HG03159 (cell line): ENCODE measurements at regions not wholly inside any gene's neighbourhood (a gene's known extent, or its start where the extent isn't known, plus 50 kb on each side); places are given as distances from the start of the nearest gene placed in this dataset.
"Not testable (repeated sequence)": the region's sequence is repeated elsewhere in the genome, so short reads cannot be mapped to it uniquely, and the experiment has no call there.

ENCODE experiments used
- ATAC-seq: cut with Tn5 transposase; IDR thresholded peaks from one replicate; pipeline ENCODE4 v1.9.1; 2021; ENCODE audit warnings: mild to moderate bottlenecking, moderate library complexity; ENCODE audit not compliant: unreplicated experiment

DNA sequence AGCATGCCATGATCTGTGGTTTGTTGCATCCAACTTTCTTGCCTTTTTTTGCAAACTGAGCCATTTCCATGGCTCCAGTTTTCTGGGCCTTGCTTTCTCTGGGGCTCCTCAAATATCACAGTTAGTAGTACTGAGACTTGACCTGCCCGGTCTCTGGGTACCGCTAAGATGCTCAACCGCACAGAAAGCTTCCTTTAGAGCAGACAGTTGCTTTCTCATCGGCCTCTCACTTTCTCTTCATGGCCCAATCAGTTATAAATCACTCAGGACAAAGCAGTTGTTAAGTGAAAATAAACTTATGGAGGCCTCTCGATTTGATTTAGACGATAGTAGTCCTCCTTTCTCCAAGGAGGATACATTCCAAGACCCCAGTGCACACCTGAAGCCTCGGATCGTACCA is 141.2 kb upstream of the ASB18 start:
- ATAC-seq = no peak

DNA sequence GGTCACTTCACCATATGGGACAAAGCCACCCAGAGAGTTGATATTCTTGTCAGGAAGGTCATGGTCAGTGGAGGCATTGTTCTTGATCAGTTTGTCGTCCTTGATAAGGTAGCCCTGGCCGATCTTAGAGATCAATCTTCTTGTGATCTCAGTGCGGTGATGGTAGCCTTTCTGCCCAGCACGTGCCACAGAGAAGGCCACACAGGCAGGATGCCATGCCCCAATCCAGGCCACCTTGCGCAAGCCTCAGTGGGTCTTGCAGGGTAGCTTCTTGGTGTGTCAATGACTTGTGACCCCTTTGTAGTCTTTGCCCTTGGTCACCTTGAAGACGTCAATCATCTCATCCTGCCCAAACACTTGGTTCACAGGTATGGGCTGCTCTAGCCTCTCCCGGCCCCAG is 143.9 kb upstream of the ASB18 start:
- ATAC-seq = no peak

DNA sequence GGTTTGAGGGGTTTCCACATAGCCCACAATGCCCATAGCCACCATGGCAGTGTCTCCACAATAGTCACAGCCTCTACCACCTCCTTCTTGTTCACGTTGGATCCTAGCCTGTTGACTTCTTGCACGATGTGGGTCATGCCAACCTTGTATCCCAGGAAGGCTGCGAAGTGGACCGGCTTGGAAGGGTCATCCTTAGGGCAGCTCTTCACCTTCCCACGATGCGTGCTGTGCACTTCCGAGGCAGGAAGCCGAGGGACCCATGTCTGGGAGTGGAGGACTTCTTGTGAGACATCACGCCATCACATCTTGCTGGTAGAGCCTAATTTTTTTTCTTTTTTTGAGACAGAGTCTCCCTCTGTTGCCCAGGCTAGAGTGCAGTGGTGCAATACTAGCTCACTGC is 144.6 kb upstream of the ASB18 start:
- no peak for ATAC-seq

DNA sequence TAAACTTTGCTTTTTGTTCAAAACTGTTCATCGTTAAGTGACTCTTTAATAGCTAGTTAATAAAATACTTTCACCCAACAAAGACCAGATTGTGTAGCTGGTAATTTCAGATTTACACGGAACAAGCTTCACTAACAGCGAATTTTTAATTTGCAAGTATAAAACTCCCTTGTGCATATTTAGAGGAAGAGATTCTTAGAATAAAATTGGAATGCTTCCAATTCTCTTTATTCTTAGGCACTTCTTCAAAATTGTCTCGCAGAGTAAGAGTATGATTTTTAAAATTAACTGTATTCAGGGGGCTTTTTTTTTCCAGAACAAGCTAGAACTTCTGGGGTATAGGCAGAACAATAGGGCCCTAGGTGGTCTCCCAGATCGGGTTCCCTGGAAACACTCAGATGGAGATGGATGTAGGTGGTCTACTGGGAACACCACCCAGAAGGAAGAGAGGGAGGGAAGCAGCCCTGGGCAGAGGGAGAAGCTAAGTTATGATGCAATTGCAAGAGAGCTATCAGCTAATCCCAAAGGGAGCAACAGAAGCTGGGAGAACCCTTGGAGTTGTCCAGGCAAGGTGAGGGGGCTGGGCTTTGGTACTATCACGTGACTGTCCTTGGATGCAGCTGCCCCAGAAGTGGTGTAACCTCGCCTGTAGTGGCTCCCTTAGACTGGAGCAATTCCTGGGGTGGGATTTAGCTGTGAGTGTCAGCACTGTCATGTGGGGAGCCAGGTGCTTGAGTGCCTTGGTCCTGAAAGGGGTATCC is 151.7 kb upstream of the ASB18 start:
- ATAC-seq = no peak

DNA sequence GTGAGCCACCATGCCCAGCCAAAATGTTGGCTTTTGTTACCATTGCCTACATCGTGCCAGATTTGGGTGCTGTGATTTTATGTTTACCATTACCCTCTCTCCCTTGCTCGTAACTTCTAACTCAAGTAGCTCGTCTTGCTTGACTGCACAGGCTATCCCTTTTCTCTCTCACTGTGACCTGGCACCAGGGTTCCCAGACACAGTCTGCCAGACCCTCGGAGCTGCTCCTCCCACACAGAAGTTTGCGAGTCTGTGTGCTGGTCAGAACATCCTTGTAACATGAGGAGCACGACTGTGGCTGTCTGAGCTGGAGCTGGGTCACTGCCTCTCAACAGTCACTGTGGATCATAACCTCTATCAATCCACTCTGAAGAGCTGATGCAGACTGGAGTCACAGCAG is 152.5 kb upstream of the ACKR3 start:
- no peak for ATAC-seq

DNA sequence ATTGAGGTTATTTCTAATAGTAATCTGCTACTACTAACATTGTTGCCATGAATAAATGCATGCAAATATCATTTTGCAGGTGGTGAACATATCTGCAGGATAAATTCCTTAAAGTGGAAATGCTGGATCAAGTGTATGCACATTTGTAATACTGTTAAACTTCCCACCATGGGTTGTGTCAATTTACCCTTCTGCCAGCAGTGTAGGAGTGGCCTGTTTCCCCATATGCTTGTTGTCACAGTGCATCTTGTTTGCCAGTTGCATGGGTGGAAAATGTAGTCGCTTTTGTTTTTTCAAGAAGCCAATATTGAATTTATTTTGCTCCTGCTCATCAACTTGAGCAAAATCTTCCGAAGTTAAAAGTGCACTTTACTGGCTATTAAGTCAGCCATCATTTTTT is 139.0 kb upstream of the ACKR3 start:
- ATAC-seq = no peak

DNA sequence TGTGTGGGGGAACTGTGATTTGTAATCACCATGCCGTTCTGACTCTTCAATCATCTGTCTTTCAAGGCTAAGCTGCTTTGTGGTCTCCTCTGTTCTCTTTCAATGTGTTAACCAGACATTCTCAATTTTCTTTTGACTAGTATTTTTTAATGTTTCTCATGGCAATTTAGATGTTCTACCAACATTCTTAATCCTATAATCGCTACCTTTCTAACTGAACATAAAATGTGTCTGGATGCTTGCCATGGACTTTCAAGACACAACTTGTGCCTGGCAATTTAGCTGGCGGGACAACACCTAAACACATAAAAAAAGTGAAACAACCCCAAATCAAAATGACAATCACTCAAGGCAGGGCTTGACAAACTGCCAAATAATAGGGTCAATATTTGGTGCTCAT is 135.0 kb upstream of the ACKR3 start:
- no peak for ATAC-seq

DNA sequence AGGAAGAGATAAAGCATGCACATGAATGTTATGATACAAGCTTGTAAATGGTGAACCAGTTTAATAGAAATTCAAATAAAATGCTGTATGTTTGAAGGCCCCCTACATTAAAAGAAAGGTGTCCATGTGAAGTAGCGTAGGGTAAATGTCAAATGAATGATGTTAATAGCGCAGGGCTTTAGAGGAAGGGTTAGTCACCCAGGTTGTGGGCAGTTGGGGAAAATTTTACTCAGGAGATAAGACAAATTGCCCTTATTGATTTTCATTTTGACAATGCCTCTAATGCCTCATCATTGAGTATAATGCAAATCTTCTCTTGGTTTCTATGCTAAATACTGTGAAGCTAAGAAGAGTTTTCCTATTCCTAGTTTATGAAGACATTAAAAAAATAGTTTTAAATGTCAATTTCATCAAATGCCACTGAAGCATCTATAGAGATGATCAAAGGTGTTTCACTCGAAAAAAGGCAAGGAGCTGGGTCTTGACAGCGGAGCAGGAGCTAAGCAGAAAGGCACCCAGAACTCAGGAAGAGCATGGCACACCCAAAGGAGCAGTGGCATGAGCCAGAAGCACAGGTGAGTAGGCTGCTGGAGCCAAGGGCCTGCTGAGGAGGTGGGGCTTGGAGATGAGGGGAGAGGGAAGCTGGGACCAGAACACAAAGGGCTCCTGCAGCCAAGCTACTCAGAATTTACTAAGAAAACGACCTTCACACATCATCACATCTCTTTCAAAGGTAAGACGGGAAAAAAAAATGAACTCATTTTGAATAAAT is 129.3 kb upstream of the ACKR3 start:
- ATAC-seq = no peak

DNA sequence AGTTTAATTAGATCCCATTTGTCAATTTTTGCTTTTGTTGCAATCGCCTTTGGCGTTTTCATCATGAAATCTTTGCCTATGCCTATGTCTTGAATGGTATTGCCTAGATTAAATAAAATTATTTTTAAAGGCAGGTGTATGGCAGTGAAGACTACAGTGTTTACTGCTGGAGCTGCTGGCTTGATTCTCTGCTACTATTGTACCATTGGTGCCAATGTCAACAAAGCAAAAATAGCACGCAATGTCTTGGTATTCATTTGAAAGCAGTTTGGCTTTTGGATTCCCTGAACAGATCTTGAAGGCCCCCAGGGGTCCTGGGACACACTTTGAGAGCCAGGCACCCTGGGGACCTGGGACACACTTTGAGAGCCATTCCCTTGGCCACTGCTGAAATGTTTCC is 125.4 kb upstream of the ACKR3 start:
- no peak for ATAC-seq

DNA sequence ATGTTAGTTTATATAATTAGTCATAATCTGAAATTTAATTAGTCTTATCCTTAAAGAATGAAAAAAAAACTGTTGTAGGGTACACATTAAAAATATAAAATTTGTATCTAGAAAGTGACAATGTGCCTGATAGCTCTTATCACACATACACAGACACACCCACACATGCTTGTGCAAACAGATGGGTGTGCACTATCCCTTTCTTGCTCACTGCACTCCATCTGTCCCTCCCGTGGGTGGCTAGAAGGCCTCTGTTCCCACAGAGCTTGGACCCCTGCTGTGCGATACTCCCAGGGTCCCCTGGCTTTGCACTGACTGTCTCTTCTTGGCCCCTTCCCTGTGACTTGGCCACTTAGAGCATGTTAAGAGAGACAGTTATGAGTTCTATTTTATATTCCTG is 123.9 kb upstream of the ACKR3 start:
- ATAC-seq = no peak

DNA sequence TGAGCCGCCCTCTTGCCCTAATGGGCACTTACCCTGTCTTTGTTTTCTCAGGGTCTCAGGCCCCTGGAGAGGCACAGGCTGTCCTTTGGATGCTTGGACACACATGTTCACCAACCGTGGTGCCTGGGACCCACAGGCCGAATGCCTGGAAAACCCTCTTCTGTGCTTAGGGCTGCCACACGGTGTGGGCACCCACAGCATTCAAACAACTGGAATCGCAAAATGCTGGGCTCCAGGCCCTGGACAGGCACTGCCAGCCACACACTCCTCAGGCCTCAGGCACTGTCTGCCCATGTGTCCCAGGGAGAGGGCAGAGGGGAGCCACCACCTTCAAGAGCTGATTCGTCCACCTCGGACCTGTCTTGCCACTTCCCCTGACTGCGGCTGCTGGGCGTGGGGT is 123.1 kb upstream of the ACKR3 start:
- ATAC-seq = no peak

DNA sequence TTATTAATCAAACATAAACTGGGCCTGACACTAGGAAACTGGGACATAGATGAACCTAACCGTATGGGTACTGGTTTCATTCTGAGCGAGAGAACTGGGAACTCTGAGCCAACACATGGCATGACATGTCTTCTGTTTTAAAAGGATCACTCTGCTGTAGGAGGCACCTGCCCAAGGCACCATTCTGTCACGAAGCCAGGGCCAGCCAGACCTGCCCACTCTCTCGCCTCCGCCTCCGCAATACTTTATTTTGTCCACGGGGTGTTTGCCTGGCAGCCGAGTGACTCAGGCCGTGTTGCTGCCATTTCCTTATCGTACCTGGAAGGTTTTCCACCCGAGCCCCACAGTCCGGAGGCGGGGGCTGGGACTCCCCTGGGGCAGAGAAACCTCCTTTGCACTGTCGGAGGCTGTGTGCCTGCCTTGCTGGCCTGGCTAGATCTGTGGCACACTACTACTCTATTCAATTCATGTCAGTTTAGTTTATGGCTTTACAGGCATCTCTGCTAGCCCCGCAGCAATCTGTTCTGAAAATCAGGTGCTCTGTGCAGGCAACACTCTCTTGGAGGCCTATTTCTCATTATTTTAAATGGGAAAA is 120.4 kb upstream of the ACKR3 start:
- ATAC-seq = no peak

DNA sequence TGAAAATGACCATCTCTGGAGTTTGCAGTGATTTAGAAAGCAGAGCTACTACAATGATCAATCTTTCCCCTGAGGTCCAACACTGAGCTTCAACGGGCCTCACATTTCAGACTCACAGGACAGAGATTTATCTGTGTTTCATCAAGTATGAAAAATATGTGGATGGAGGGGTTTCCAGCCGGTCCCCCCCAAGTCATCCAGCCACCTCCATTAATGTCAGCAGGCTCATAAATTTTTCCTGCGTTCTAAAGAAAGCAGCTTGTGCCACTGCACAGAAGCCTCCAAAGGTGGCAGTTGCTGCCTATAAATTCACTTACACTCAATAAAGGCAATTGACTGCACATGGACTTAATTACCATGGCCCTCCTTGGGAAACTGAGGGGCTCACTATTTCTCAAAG is 117.4 kb upstream of the ACKR3 start:
- ATAC-seq = no peak

DNA sequence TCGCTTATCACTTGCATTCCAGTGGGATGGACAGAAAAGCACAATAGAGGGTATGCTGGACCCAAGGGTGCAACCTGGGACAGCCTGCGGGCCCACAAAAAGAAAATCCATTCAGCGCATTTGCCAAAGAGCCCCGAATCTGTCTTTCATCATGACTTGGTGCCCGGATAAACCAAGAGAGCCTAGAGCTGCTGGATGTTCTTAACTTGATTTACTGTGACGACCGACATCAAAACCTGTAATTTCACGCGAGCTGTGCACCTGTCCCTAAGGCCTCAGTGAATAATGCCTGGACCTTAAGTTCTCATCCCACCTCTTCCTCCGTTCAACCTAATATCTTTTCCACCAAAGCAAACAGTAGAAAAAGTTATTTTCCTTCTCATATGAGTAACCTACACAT is 115.5 kb upstream of the ACKR3 start:
- no peak for ATAC-seq

DNA sequence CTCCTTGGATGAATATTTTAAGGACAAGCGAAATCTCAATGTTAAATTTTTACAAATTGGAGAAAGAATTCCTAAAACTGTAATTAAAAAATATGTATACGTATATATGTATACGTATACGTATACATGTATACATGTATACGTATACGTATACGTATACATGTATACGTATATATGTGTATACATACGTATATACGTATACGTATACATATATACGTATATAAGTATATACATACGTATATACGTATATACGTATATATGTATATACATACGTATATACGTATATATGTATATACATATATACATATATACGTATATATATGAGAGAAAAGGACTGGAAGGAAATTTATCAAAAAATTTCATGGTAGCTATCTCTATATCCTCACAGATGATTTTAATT is 110.2 kb upstream of the ACKR3 start:
- ATAC-seq = no peak

DNA sequence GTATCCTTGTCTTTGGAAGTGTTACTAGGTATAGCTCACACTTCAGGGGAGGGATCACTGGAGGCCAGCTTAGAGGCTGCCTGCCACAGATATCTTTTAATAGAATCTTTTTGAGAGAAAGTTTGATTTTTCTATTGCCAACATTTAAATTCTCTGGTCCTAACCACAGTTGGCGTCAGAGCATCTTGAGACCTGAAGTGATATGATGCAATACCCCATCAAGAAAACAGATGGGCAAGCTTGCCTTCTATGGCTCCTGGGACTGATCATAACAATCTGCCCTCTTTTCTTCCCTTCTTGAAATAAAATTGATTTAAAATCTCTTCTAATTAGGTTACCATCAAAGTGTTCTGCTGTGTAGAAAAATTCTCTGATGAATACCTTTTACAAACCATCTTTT is 105.5 kb upstream of the ACKR3 start:
- ATAC-seq = no peak

DNA sequence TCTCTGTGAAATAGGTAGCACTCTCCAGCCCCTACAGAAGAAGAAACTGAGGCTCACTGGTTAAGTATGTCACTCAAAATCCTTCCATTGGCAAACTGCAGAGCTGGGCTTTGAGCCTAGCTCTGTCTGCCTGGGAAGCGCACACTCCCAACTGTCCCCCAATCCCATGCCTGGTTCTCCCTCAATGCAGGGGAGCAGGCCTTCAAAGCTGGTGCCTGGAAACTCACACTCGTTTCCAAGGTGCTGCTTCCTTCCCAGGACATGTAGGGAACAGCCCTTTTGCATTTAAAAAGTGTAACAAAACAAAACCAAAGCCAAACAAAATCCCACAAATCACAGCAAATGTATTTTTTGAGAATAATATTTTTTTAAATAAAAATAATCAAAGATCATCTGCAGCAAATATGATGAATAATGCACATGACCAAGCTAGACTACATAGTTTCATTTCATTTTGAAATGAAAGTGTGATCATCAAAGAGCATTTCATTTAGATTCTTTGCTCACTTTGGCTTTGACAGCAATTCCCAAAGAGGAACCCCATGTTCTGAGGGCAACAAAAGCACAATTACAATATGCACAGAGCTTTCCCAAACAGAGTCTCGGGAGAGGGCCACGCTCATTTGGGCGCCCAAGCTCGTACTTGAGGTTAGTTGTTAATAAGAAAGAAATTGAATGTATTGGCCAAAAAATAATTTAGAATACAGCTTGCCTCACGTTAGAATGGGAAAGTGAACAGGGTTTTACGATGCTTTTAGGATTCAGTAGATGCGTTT is 96.7 kb upstream of the ACKR3 start:
- ATAC-seq = no peak

DNA sequence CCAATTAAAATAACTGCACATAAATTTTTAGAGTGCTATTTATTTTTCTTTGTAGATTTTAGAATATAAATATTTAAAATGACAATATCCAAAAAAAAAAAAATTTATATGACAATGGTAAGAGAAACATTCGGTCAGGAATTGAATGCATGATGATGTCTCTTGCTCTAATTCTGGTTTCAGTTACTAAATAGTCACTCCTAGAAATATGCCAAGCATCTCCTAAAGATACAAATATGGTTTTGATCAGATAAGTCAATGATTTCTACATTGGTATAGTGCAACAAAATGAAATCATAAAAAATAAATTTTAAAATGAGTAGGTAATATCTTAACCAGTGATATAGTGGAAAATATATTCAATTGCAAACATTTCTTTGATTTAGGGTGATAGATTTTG is 95.9 kb upstream of the ACKR3 start:
- no peak for ATAC-seq

DNA sequence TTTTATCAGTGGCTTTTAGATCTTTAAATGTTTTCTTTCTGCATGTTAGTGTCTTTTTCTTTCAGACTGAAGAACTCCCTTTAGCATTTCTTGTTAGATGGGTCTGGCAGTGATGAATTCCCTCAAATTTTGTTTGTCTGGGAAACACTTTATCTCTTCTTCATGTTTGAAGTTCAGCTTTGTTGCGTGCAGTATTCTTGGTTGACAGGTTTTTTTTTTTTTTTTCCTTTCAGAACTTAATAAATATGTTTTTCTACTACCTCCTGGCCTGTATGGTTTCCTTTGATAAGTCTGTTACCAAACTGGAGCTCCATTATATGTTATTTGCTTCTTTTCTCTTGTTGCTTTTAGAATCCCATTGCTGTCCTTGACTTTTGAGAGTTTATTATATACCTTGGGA is 89.8 kb upstream of the ACKR3 start:
- no peak for ATAC-seq

DNA sequence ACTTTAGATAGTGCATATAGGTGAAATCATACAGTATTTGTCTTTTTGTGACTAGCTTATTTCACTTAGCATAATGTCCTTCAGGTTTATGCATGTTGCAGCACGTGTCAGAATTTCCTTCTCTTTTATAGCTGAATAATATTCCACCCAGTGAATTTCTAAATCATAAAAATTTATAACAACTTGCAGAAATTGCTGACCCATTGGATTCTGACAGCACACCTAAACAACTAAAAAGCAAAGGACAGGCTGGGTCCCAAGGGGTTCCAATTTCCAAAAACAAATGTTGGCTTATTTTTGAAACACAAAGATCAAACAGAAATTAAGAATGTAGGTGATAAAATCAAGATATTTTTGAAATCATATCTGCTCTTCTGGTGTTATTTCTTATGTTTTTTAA is 86.5 kb upstream of the ACKR3 start:
- ATAC-seq = no peak

DNA sequence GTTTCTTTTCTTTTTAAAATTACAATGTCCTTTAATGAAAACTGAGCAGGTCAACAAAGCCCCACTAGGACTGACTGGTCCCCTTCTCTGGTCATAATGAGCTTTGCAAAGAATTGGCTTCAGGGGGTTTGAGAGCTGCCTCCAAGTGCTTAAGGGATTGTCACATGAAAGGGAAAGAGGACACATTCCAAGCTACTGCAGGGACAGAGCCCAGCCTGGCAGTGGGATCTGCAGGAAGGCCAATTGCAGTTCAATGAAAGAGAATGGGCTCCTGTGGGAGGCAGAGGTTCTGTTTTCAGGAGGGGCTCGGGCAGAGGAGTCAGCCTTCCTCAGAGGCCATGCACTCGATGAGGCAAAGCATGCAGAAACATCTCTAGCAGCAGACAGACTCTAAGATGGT is 84.1 kb upstream of the ACKR3 start:
- no peak for ATAC-seq

DNA sequence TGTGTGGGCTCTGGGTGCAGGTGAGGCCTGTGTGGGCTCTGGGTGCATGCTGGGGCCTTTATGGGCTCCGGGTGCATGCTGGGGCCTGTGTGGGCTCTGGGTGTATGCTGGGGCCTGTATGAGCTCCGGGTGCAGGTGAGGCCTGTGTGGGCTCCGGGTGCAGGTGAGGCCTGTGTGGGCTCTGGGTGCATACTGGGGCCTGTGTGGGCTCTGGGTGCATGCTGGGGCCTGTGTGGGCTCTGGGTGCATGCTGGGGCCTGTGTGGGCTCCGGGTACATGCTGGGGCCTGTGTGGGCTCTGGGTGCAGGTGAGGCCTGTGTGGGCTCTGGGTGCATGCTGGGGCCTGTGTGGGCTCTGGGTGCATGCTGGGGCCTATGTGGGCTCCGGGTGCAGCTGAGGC is 80.5 kb upstream of the ACKR3 start:
- ATAC-seq = not testable (repeated sequence)
